SK-N-MC (cell line): ENCODE measurements at regions not wholly inside any gene's neighbourhood (a gene's known extent, or its start where the extent isn't known, plus 50 kb on each side); places are given as distances from the start of the nearest gene placed in this dataset.

Experiments used
- DNase-seq: peaks from one replicate; pipeline ENCODE4 v3.0.0-alpha.2; 2011; ENCODE audit warnings: low read depth, low spot score
- H3K27ac ChIP-seq: fragments of 200-600 bp; sonication (generic); 2 replicates; pipeline ENCODE4 v1.5.1; 2016; ENCODE audit warnings: mixed run types
- H3K36me3 ChIP-seq: fragments of 200-600 bp; sonication (generic); 2 replicates; pipeline ENCODE4 v1.6.1; 2017; ENCODE audit warnings: antibody characterized with exemption, low read length, mixed read lengths; ENCODE audit not compliant: insufficient read depth
- H3K4me3 ChIP-seq: fragments of 200-600 bp; sonication (generic); 2 replicates; pipeline ENCODE4 v1.5.1; 2016
- H3K9ac ChIP-seq: fragments of 200-600 bp; sonication (generic); 2 replicates; pipeline ENCODE4 v1.8.0; 2017; ENCODE audit warnings: mixed run types, mixed read lengths; ENCODE audit not compliant: insufficient read length
- H3K9me3 ChIP-seq: fragments of 200-600 bp; sonication (generic); 2 replicates; pipeline ENCODE4 v1.6.1; 2017; ENCODE audit warnings: low read depth, mild to moderate bottlenecking, antibody characterized with exemption, low read length, moderate library complexity, mixed read lengths
- EZH2 ChIP-seq: fragments of 200-600 bp; sonication (generic); IDR thresholded peaks from one replicate; pipeline ENCODE4 v1.6.1; 2017; ENCODE audit warnings: antibody characterized with exemption
- FOXP2 ChIP-seq: optimal IDR thresholded peaks from 2 replicates; pipeline ENCODE3; 2011; ENCODE audit warnings: mild to moderate bottlenecking, moderate library complexity; ENCODE audit not compliant: insufficient read depth; ENCODE audit errors: extremely low read length, control extremely low read depth
- POLR2AphosphoS5 ChIP-seq: IDR thresholded peaks from 2 replicates; pipeline ENCODE4 v1.6.1; 2012; ENCODE audit warnings: mild to moderate bottlenecking, low read depth, low read length, borderline replicate concordance

DNA sequence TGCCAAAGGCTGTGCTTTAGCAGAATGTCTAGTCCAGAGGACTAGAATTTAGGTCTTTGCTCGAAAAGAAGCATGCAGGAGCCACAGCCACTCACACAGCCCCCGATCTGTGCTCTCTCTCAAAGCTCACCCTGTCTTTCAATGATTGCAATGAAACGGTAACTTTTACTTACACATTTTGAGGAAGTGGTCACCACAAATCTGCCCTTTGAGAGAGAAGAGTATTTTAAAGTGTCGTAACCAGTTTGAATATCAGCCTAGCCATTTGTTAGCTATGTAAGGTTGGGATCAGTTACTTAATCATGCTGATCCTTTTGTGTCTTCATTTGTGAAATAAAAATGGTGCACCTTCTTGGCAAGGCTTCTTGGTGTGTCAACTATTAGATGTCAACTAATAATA, 209.0 kb downstream of the TFAP2A start:
- H3K9ac ChIP-seq, result no peak overlapping the region
- H3K4me3 ChIP-seq, result no peak overlapping the region
- no peak overlapping the region for H3K27ac ChIP-seq
- no peak for DNase-seq
- no peaks in the 10 kb centered on the region for H3K36me3 ChIP-seq
- TF ChIP-seq EZH2 (no peak), FOXP2 (no peak), POLR2AphosphoS5 (no peak)
- H3K9me3 ChIP-seq, result no peaks in the 10 kb centered on the region

DNA sequence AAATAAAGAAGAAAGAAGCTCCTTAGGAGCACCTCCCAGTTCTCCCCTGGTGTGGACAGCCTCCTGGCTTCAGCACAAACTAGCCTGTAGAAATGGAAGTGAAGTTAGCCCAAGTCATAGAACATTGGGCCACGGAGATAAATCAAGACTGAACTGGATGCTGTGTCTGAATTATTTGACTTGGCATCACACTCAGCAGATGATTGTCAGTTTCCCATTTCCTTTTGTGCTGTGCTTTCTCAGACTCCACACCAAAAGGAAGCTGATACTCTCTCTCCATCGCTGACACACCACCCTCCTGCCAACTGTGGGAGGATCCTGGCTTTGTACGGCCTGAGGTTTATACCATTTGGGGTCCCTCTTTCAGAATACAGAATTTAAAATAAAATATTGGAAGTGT, 209.8 kb downstream of the TFAP2A start:
- Histone ChIP-seq H3K27ac (no peak overlapping the region), H3K4me3 (no peak overlapping the region), H3K36me3 (no peaks in the 10 kb centered on the region), H3K9ac (no peak overlapping the region), H3K9me3 (no peaks in the 10 kb centered on the region)
- TF ChIP-seq FOXP2 (no peak), EZH2 (no peak), POLR2AphosphoS5 (no peak)
- DNase-seq, result no peak

DNA sequence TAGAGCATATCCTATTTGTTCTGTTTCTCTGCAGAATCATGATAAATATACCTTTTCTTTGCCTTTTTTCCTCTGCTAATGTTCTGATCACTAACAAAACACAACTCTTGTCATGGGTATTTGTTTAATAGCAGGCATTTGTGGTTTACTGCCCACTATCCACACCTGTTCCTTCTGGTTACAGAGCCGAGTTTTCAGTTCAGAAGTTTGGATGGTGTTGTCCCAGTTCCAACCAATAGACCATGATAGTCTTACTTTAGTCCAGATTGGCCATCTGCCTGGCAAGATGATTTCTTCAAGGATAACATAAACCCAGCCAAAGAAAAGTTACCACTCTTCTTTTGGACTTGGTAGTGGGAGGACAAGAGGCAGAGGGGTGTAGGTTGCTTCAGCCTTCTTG, 211.2 kb downstream of the TFAP2A start:
- no peak for TF ChIP-seq POLR2AphosphoS5
- no peak for TF ChIP-seq EZH2
- no peak for TF ChIP-seq FOXP2
- Histone ChIP-seq H3K9me3 (no peaks in the 10 kb centered on the region), H3K9ac (no peak overlapping the region), H3K4me3 (no peak overlapping the region), H3K27ac (no peak overlapping the region), H3K36me3 (no peaks in the 10 kb centered on the region)
- DNase-seq, result no peak

DNA sequence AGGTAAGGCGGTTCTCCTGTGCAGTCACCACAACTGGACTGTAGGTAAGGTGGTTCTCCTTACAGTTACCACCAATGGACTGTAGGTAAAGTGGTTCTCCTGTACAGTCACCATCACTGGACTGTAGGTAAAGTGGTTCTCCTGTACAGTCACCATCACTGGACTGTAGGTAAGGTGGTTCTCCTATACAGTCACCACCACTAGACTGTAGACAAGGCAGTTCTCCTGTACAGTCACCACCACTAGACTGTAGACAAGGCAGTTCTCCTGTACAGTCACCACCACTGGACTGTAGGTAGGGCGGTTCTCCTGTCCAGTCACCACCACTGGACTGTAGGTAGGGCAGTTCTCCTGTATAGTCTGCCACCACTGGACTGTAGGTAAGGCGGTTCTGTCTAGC, 212.3 kb downstream of the TFAP2A start:
- H3K36me3 ChIP-seq, result no peaks in the 10 kb centered on the region
- no peak for DNase-seq
- no peak for TF ChIP-seq FOXP2
- no peak for TF ChIP-seq EZH2
- TF ChIP-seq POLR2AphosphoS5, result no peak
- H3K9ac ChIP-seq, result no peak overlapping the region
- no peak overlapping the region for H3K4me3 ChIP-seq
- no peaks in the 10 kb centered on the region for H3K9me3 ChIP-seq
- no peak overlapping the region for H3K27ac ChIP-seq

DNA sequence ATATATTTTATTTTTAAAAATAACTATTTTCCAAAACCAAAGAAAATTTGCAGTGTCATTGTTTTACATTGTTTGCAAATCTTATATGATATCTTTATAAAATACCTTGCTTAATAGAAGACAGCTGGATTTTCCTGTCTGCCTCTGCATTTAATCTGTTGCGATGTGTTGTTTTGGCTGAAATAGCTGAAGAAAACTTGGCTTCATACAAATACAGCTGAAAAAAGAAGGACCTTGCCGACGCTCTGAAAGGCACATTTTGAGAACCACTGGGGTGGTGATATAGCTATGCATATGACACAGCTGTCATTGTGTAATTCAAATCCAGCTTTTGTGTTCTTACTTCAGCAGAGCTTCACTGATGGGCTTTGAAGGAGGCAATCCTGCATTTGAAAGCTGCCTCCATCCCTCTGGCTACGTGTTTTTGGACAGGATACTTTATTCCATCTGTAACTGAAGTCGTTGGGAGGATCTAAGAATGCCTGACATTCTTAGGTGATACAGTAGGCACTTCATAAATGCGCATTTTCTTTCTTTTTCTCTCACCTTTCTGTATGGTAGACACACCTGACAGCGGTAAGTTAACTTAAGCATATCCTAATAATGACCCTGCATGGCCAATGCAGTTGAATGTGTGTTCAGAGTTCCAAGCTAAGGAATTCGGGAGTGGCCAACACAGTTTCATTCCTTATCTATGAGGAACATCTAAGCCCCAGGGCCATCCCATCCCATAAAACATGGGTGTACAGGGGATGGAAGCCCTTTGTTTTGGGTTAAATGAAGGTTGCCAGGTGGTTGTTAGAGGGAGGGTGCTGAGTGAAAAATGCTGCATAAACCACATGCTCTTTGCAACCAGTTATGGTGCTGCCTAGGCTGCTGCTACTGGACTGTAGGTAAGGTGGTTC, 213.0 kb downstream of the TFAP2A start:
- Histone ChIP-seq H3K9ac (no peak overlapping the region), H3K4me3 (no peak overlapping the region), H3K36me3 (no peaks in the 10 kb centered on the region), H3K9me3 (no peaks in the 10 kb centered on the region), H3K27ac (no peak overlapping the region)
- TF ChIP-seq FOXP2 (no peak), EZH2 (no peak), POLR2AphosphoS5 (no peak)
- DNase-seq, result no peak

DNA sequence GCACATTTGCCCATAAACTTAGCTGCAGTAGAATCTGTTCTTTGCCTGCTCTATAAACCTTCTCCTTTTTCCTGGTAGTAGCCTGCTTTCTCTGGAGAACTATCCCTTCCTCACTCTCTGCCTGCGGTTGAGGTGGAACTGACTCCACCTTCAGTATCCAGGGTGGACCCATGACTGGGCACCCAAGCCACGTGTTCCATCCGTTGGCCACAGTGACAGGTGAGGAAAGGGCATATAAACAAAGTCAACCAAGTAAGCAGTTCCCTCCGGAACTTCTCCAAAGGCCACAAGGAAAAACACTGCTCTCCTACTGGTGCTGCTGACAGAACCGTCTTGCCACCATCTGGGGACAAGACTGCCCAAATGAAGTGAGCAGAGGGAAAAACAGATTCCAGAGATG, 218.8 kb downstream of the TFAP2A start:
- no peak for DNase-seq
- Histone ChIP-seq H3K4me3 (no peak overlapping the region), H3K36me3 (no peaks in the 10 kb centered on the region), H3K9me3 (no peaks in the 10 kb centered on the region), H3K27ac (no peak overlapping the region), H3K9ac (no peak overlapping the region)
- TF ChIP-seq EZH2, result no peak
- no peak for TF ChIP-seq POLR2AphosphoS5
- no peak for TF ChIP-seq FOXP2

DNA sequence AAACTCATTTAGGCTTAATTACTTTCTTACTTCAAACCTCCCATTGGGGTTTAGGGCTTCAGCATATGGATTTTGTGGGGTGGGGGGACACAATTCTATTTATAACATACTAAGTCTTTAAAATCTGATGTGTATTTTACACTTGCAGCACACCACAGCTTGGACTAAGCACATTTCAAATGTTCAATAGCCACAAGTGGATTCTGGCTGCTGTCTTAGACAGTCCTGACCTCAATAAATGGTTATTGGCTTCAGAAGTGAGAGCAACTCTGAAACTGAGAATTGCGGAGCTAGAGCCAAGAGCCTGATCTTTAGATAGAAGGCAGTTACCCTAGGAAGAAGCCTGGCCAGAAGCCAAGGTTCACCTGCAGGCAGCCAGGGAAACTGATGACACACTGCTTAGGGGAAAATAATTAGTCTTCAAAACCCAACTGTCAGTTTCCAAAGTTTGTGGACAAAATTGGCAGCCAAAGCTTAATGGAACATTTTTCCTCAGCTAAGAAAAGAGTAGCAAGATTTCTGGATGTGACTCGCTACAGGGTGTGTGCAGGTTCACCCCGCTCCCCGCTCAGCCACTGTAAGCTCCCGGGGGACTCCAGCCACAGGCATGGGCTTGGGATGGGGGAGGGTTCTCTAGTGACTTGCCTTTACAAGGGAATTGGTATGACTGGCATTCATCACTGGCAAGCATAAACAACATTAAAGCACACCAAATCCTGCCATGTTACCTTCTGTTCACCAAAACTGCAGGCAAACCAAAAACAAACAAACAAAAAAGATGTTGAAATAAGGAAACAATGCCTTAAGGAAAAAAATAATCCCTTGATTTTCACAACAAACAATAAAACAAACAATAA, 219.8 kb downstream of the TFAP2A start:
- Histone ChIP-seq H3K36me3 (no peaks in the 10 kb centered on the region), H3K27ac (no peak overlapping the region), H3K9ac (no peak overlapping the region), H3K4me3 (no peak overlapping the region), H3K9me3 (no peaks in the 10 kb centered on the region)
- DNase-seq, result no peak
- TF ChIP-seq FOXP2 (no peak), EZH2 (no peak), POLR2AphosphoS5 (no peak)

DNA sequence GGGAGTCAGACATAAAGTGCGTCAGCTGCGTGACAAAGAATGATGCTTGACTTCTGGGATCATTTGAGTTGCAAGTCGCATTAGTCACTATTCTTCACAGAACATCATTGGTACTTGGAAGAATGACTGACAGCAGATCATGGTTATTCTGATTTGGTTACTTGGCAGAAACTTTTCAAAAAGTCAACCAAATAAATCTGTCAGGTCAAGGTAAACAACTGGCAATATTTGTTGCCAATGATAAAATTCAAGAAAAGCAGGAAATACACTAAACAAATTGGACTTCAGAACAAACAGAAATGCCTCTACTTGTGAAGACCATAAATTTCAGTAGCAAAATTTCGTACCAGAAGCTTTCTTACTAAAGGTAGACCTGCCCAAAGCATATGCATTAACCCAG, 221.6 kb downstream of the TFAP2A start:
- TF ChIP-seq FOXP2 (no peak), POLR2AphosphoS5 (no peak), EZH2 (no peak)
- H3K9me3 ChIP-seq, result no peaks in the 10 kb centered on the region

More for the DNA sequence above, 221.6 kb downstream of the TFAP2A start:
- Histone ChIP-seq H3K9ac (no peak overlapping the region), H3K4me3 (no peak overlapping the region), H3K36me3 (no peaks in the 10 kb centered on the region), H3K27ac (no peak overlapping the region)
- no peak for DNase-seq
